Activated CD4-positive, alpha-beta memory T cell treated with anti-CD3 and anti-CD28 coated beads, Interleukin-2, amount 10 ng/mL, durations not matched to agents 7 days and 5 days (primary cell): ENCODE measurements at regions not wholly inside any gene's neighbourhood (a gene's known extent, or its start where the extent isn't known, plus 50 kb on each side); places are given as distances from the start of the nearest gene placed in this dataset.

ENCODE experiments used
- CTCF ChIA-PET: fragments of 350-600 bp; sonication (Branson Sonifier 250); formaldehyde crosslinking; loops from one replicate; lab custom pipeline; 2021; ENCODE audit warnings: antibody characterized with exemption, inconsistent platforms; lab: Charles Lee
- POLR2A ChIA-PET: fragments of 350-600 bp; sonication (Branson Sonifier 250); formaldehyde crosslinking; loops from one replicate; lab custom pipeline; 2021; ENCODE audit warnings: antibody characterized with exemption; lab: Charles Lee
- DNase-seq: peaks from one replicate; pipeline ENCODE4 v3.0.0-alpha.2; 2020
- H3K27ac Mint-ChIP-seq: one replicate; pipeline ENCODE4 v1.8.0; 2021; ENCODE audit warnings: mild to moderate bottlenecking, mixed read lengths
- H3K27me3 Mint-ChIP-seq: one replicate; pipeline ENCODE4 v1.8.0; 2021; ENCODE audit warnings: mixed read lengths
- H3K36me3 Mint-ChIP-seq: one replicate; pipeline ENCODE4 v1.8.0; 2021; ENCODE audit warnings: low read depth, mixed read lengths
- H3K4me1 Mint-ChIP-seq: one replicate; pipeline ENCODE4 v1.8.0; 2021; ENCODE audit warnings: mixed read lengths
- H3K4me3 Mint-ChIP-seq: one replicate; pipeline ENCODE4 v1.8.0; 2021; ENCODE audit warnings: mild to moderate bottlenecking, mixed read lengths
- H3K9me3 Mint-ChIP-seq: one replicate; pipeline ENCODE4 v1.8.0; 2021; ENCODE audit warnings: mixed read lengths

DNA sequence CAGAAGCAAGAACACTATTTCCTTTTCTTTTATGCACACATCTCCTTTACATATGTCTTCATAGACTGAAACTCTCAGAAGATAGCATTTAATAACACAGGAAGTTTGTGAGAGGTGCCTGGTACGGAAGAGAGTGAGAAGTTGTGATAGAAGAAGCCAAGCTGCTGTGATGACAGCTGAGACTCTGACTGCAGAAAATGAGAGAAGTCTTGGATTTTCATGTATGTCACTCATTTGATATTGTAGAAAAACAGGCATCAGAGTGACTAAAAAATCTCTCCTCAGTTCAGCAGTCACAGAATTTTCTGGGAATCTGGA lies 154.9 kb upstream of the BMP2 start:
- no peaks in the 10 kb centered on the region for H3K27me3 Mint-ChIP-seq
- CTCF ChIA-PET: no interaction called here
- no peak overlapping the region for H3K27ac Mint-ChIP-seq
- no peak for DNase-seq
- H3K4me3 Mint-ChIP-seq: no peak overlapping the region
- H3K36me3 Mint-ChIP-seq: no peaks in the 10 kb centered on the region
- POLR2A ChIA-PET: no interaction called here
- H3K9me3 Mint-ChIP-seq: peaks cover 17% of the 10 kb centered on the region
- no peaks in the 10 kb centered on the region for H3K4me1 Mint-ChIP-seq

DNA sequence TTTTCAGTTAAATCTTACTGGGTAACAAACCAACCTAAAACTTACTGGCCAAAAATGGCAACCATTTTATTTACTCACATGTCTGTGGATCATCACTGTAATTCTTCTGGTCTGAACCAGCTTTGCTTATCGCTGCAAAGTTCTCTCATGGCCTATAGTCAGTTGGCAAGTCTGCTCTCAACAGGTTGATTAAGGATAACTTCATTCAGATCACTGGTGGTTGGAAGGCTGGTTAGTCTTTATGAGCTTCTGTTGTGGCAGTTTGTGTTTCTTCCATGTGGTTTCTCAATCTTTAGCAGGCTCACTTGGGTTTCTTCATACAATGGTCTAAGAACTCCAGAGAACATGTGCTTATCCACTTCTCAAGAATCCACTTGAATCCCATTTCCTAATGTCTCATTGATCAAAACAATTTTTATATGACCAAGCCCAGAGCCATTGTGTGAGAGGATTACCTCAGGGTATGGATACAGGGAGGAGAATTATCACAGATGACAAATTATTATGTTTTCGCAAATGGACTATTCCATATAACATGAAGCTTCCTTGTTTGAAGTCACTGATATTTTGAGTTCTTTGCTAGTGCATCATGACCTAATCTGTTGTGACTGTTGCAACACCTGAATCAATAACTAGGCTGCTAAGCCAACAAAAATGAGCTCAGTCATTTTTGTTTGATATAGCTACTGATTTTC lies 155.4 kb upstream of the BMP2 start:
- Mint-ChIP-seq H3K27ac (no peak overlapping the region), H3K4me3 (no peak overlapping the region), H3K9me3 (peaks cover 17% of the 10 kb centered on the region), H3K27me3 (no peaks in the 10 kb centered on the region), H3K4me1 (no peaks in the 10 kb centered on the region), H3K36me3 (no peaks in the 10 kb centered on the region)
- CTCF ChIA-PET: no interaction called here
- no peak for DNase-seq
- POLR2A ChIA-PET: no interaction called here

DNA sequence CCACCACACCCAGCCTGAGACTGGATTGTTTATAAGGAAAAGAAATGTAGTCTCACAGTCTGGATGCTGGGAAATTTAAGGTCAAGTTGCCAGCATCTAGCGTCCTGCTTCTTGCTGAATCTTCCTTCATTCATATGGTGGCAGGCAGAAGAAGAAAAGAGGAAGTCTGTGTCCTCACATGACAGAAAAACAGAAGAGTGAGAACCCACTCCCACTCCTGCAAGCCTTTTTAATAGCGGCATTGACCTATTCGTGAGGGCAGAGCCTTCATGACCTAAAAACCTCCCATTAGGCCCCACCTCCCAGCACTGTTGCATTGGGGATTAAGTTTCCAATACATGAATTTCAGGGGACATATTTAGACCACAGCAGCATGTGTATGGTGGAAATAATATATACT lies 160.8 kb upstream of the BMP2 start:
- ChIA-PET CTCF (no interaction called here), POLR2A (no interaction called here)
- Mint-ChIP-seq H3K27me3 (no peaks in the 10 kb centered on the region), H3K9me3 (peaks cover 10% of the 10 kb centered on the region), H3K4me3 (no peak overlapping the region), H3K4me1 (no peaks in the 10 kb centered on the region), H3K27ac (no peak overlapping the region), H3K36me3 (no peaks in the 10 kb centered on the region)
- no peak for DNase-seq

DNA sequence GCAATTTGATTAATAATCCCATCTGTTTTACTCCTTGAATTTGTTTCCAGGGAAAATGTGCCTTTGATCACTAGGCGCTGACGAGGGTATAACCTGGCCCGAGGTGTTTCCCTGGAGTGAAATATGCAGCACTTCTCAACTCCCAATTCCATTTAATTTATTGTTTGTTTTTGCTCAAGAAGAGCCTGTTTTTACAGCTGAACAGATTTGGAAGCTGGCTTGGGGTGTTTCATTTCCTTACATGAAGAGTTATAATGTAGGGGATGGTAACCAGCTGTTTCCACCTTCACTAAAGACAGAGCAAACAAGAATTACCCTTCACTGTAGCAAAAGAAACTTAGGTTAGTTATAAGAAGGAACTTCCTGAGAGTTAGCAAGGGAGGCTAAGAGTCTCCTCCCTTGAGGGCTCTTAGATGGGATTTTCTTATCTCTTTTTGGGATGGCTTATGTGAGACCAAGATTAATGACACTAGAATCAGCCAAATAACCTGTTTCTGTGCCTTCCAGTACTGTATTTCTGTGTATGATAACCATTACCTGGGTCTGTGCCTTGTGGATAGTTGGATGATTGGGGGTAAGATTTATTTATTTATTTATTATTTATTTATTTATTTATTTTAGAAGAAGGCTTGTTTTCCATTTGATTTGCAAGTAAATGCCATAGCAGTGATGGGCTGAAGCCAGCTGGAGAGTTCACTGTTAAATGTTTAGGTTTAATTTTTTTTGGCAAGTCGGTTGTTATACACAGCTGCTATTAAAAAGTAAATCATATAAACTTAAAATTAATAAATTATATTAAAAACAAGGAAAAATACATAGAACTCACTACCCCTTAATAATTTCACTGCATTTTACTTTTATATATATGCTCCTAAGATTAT lies 162.2 kb upstream of the BMP2 start:
- DNase-seq: no peak
- peaks cover 10% of the 10 kb centered on the region for H3K9me3 Mint-ChIP-seq
- POLR2A ChIA-PET: no interaction called here
- no peak overlapping the region for H3K4me3 Mint-ChIP-seq
- H3K27me3 Mint-ChIP-seq: no peaks in the 10 kb centered on the region
- no peaks in the 10 kb centered on the region for H3K36me3 Mint-ChIP-seq
- CTCF ChIA-PET: no interaction called here
- no peaks in the 10 kb centered on the region for H3K4me1 Mint-ChIP-seq
- H3K27ac Mint-ChIP-seq: no peak overlapping the region

DNA sequence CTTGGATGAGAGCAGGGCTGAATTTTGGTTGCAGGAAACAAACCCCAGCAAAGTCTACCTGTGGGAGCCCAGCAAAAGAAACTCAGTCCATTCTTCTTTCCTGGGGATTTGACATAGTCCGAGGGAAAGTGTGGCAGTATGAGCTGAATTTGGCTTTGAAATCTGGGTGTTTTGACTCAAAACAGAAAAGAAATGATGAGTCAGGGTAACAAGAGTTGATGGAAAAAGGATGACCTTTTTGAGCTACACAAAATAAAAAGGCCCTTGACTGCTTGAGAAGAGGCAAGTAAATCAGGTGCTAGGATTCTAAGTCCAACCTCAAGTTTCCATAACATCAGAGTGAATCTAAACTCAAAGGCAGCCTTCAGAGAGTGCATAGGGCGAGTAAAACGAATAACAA lies 163.3 kb upstream of the BMP2 start:
- Mint-ChIP-seq H3K27me3 (no peaks in the 10 kb centered on the region), H3K36me3 (no peaks in the 10 kb centered on the region), H3K27ac (no peak overlapping the region), H3K4me3 (no peak overlapping the region), H3K9me3 (peaks cover 9% of the 10 kb centered on the region), H3K4me1 (no peaks in the 10 kb centered on the region)
- no peak for DNase-seq
- POLR2A ChIA-PET: interaction anchor here (0.6 kb wide), 1 partner anchor 38 kb away, joined by 3 read pairs; no protein-coding TSS in a partner anchor
- CTCF ChIA-PET: no interaction called here

DNA sequence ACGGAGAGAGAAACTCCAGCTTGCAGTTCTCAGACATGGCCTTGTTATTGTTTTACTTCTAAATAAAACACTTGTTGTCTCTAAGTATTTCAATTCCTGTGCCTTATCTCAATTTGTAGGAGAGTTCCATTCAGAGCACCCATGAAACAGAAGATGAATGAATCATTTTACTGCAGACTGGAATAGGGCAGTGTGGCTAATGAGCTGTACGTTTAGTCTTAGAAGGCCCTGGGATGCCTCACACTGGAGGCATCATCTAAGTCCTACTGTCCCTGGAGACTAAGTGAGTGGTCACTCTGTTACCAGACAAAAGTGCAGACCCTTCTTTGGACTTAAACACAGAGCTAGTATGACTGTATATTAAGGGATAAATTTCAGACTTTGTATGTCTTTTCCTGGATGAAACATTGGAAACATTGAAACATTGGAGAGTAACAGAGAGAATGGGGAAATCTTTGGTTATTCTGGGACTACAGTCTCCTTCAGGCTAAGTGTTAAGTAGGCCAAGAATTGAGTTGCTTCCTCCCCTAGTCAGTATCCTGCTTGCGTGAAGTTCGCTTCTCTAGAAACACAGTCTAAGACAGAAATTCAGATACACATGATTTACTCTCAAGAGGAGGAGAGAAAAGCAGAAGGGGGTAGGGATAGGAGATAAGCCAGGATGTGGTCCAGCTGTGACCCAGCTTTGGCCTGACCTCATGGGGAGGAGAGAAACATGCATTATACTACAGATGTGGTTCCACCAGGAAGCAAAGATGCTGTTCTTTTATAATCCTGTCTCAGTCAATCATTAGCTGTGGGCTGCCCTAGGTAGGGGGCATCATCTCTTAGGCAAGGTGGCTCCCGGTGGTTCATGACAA lies 167.4 kb upstream of the BMP2 start:
- no peak for DNase-seq
- H3K4me3 Mint-ChIP-seq: no peak overlapping the region
- no peaks in the 10 kb centered on the region for H3K36me3 Mint-ChIP-seq
- H3K27ac Mint-ChIP-seq: no peak overlapping the region
- no peaks in the 10 kb centered on the region for H3K4me1 Mint-ChIP-seq
- POLR2A ChIA-PET: no interaction called here
- CTCF ChIA-PET: no interaction called here
- H3K9me3 Mint-ChIP-seq: peaks cover 3% of the 10 kb centered on the region
- no peaks in the 10 kb centered on the region for H3K27me3 Mint-ChIP-seq

DNA sequence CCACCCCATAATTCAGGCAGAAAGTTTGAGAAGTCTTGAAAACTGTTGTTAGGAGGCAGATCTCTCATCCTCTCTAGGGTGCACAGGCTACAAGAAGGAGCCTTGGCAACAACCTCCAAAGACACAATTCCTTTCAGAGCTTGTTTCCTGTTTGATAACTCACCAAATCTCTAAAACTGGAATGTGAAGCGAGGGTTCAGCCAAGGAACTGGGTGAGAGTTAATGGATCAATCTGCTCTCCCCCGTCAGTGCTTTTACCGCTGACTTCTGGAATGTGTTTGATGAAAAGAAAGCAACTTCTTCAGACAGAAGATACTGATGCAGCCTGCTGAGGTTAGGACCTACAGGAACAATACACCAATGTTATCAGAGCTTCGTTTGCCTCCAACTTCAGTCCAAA lies 171.8 kb upstream of the BMP2 start:
- Mint-ChIP-seq H3K27me3 (no peaks in the 10 kb centered on the region), H3K4me3 (no peak overlapping the region), H3K9me3 (peaks cover 8% of the 10 kb centered on the region), H3K4me1 (no peaks in the 10 kb centered on the region), H3K36me3 (no peaks in the 10 kb centered on the region), H3K27ac (no peak overlapping the region)
- no peak for DNase-seq
- POLR2A ChIA-PET: no interaction called here
- CTCF ChIA-PET: no interaction called here

DNA sequence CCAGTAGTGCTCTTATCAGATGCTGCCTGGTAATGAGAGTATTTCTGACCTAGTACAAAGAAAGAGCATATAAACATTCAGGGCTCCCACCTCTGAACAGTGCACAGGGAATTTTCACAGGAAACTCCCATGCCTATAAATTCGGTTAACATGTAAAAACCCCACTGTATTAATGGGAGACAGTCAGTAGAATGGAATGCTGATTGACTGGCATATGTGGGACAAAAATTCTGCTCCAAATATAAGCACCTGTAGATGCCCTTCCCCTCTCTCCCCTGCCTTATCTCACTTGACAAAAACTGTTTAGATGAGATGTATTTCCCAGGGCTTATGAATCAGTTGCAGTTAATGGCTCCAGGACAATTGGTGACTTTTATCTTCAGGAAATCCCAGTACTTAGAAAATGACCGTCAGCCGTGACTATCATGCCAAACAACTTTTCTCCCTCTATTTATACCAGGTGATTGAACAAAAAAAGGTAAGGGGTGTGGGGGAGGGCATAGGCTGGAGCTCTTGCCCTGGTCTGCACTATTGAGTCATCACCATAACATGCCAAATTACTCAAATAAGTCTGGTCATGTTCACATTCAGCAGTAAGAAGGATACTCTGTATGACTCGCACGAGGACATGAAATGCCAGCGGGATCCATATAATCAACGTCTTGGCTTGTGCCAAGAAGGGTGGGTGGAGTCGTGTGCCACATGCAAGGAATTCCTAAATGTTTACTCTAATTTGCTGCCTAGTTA lies 176.4 kb upstream of the BMP2 start:
- H3K4me1 Mint-ChIP-seq: no peaks in the 10 kb centered on the region
- no peak overlapping the region for H3K4me3 Mint-ChIP-seq
- ChIA-PET POLR2A (no interaction called here), CTCF (no interaction called here)
- no peaks in the 10 kb centered on the region for H3K36me3 Mint-ChIP-seq
- DNase-seq: no peak
- peaks cover 8% of the 10 kb centered on the region for H3K9me3 Mint-ChIP-seq
- H3K27me3 Mint-ChIP-seq: no peaks in the 10 kb centered on the region
- no peak overlapping the region for H3K27ac Mint-ChIP-seq

DNA sequence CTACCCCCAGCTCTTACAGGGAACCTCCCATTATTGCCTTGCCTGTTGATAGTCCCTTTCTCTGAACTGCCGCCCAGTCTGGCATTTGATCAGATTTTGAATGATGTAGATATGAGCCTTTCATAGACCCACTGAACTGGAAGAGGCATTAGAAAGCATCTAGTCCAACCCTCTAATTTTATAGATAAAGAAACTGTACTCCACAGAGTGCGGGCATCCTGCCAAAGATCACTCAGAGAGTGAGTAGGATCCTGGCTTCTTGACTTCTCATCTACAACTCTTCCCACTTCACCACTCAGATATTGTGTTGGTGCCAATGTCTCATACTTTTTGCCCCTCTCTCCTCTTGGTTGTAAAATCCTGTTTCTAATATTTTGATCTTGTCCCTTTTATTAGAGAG lies 179.2 kb upstream of the BMP2 start:
- CTCF ChIA-PET: no interaction called here
- H3K27me3 Mint-ChIP-seq: no peaks in the 10 kb centered on the region
- no peaks in the 10 kb centered on the region for H3K4me1 Mint-ChIP-seq
- no peaks in the 10 kb centered on the region for H3K36me3 Mint-ChIP-seq
- no peak overlapping the region for H3K27ac Mint-ChIP-seq
- POLR2A ChIA-PET: no interaction called here
- H3K9me3 Mint-ChIP-seq: peaks cover 5% of the 10 kb centered on the region
- H3K4me3 Mint-ChIP-seq: no peak overlapping the region
- DNase-seq: no peak

DNA sequence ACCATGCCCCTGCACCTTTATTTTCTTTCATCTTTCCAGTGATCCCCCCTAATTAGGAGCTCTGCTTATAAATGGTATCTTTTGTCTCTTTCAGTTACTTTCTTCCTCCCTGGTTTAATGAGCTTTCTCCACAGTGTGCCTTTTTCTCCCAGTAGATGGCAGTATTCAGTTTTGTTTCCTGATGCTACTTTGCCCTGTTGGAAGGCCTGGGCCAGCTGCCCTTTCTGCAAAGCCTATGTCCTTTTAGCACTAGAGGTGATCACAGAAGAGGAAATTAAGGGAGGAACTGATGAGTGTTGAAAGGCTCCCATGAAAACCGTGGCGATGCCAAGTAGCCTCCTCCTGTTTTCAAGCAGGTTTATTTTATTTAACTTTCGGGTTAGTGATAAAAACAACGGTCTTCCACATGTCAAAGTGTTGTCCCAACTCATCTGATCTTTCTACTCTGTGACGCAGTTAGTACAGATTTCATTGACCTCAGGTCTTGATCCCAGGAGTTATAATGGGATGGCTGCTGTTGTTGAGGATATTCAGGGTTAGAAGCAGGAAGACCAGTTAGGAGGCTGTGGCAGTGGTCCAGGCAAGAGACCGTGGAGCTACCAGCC lies 184.2 kb upstream of the BMP2 start:
- Mint-ChIP-seq H3K27ac (no peak overlapping the region), H3K4me3 (no peak overlapping the region), H3K4me1 (no peaks in the 10 kb centered on the region), H3K27me3 (no peaks in the 10 kb centered on the region), H3K36me3 (no peaks in the 10 kb centered on the region), H3K9me3 (peaks cover 5% of the 10 kb centered on the region)
- no peak for DNase-seq
- ChIA-PET CTCF (no interaction called here), POLR2A (no interaction called here)

DNA sequence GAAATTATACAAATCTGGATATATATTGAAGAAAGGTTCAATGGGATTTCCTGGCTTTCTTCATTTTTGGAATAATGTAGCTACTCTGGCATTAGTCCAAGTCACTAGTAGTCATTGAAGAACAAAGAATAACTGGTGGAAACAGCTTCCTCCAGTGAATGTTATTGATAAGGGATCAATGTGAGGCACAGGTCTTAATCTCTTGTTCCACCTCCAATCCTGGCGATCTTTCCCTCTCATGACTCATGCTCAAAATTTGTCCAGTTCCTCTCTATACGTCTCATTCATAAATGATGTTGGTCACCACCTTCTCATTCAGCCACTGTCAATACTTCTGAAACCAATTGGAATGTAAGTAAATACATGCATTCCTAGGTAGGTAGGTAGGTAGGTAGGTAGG lies 185.0 kb upstream of the BMP2 start:
- no peaks in the 10 kb centered on the region for H3K36me3 Mint-ChIP-seq
- H3K9me3 Mint-ChIP-seq: peaks cover 5% of the 10 kb centered on the region
- H3K27me3 Mint-ChIP-seq: no peaks in the 10 kb centered on the region
- ChIA-PET POLR2A (no interaction called here), CTCF (no interaction called here)
- no peaks in the 10 kb centered on the region for H3K4me1 Mint-ChIP-seq
- DNase-seq: no peak
- H3K27ac Mint-ChIP-seq: no peak overlapping the region
- H3K4me3 Mint-ChIP-seq: no peak overlapping the region

DNA sequence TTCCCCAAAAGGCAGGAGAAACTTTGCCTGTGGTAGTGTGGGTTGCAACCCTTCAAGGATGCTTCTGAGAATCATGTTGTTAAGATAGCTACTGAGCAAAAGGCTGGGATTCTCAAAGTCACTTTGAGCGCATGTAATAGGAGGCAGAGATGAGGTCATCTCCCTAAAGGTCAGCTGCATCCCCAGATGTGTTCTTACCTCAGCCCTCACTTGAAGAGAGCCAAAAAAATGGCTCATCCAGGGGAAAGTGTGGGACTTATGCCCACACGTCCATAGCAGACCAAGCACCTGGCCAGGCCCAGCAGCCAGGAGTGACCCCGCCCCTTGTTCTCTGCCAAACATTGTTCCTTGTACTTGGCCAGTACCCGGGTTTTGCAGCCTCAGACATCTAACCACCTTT lies 187.0 kb upstream of the BMP2 start:
- H3K9me3 Mint-ChIP-seq: peaks cover 5% of the 10 kb centered on the region
- no peak for DNase-seq
- H3K4me1 Mint-ChIP-seq: no peaks in the 10 kb centered on the region
- H3K4me3 Mint-ChIP-seq: no peak overlapping the region
- POLR2A ChIA-PET: no interaction called here
- no peaks in the 10 kb centered on the region for H3K36me3 Mint-ChIP-seq
- CTCF ChIA-PET: no interaction called here
- H3K27me3 Mint-ChIP-seq: no peaks in the 10 kb centered on the region
- no peak overlapping the region for H3K27ac Mint-ChIP-seq
